HEK293 (cell line): ENCODE measurements at regions not wholly inside any gene's neighbourhood (a gene's known extent, or its start where the extent isn't known, plus 50 kb on each side); places are given as distances from the start of the nearest gene placed in this dataset.

Experiments used
- ZBTB8A ChIP-seq: fragments of 450-650 bp; formaldehyde crosslinking; IDR thresholded peaks from 2 replicates; pipeline ENCODE4 v1.5.1; 2016; ENCODE audit warnings: missing biosample characterization, missing genetic modification characterization
- ZFP69B ChIP-seq: fragments of 450-650 bp; formaldehyde crosslinking; IDR thresholded peaks from 2 replicates; pipeline ENCODE4 v1.5.1; 2016; ENCODE audit warnings: missing biosample characterization, missing genetic modification characterization
- ZNF138 ChIP-seq: fragments of 450-650 bp; formaldehyde crosslinking; IDR thresholded peaks from 2 replicates; pipeline ENCODE4 v1.5.1; 2016; ENCODE audit warnings: missing biosample characterization, missing genetic modification characterization, borderline replicate concordance
- TF ChIP-seq, protein P1 (sequence below): fragments of 450-650 bp; formaldehyde crosslinking; IDR thresholded peaks from 2 replicates; pipeline ENCODE4 v1.5.1; 2017; ENCODE audit warnings: missing biosample characterization, missing genetic modification characterization
- TF ChIP-seq, protein P2 (sequence below): fragments of 450-650 bp; formaldehyde crosslinking; IDR thresholded peaks from 2 replicates; pipeline ENCODE4 v1.5.1; 2016; ENCODE audit warnings: missing biosample characterization, missing genetic modification characterization

DNA sequence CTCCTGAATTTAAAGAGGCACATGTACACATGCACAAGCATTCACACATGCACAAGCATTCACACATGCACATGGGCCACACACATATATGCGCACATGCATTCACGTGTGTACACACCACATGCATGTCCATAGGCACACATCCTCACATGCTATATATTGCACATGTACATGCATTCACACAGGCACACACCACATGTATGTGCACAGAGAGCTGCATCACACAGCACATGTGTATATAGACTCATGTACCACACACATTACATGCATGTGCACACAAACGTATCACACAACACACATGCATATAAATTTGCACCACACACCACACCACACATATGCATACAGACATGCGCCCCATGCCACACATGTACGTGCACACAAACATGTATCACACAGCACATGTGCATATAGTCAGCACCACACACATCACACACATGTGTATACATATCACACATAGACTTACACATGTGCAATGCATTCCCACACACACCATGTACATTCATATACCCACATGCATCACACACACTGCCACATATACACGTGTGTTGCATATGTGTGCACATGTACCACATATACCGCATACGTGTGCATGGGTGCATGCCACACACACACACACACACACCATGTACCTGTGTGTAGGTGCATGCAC, 54.6 kb upstream of the COL18A1 start:
- TF ChIP-seq ZFP69B (no peak), ZNF138 (tag by site-specific recombination) (no peak), ZBTB8A (no peak)
- TF ChIP-seq, protein P1, sequence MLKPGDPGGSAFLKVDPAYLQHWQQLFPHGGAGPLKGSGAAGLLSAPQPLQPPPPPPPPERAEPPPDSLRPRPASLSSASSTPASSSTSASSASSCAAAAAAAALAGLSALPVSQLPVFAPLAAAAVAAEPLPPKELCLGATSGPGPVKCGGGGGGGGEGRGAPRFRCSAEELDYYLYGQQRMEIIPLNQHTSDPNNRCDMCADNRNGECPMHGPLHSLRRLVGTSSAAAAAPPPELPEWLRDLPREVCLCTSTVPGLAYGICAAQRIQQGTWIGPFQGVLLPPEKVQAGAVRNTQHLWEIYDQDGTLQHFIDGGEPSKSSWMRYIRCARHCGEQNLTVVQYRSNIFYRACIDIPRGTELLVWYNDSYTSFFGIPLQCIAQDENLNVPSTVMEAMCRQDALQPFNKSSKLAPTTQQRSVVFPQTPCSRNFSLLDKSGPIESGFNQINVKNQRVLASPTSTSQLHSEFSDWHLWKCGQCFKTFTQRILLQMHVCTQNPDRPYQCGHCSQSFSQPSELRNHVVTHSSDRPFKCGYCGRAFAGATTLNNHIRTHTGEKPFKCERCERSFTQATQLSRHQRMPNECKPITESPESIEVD (tag by site-specific recombination): no peak
- TF ChIP-seq, protein P2, sequence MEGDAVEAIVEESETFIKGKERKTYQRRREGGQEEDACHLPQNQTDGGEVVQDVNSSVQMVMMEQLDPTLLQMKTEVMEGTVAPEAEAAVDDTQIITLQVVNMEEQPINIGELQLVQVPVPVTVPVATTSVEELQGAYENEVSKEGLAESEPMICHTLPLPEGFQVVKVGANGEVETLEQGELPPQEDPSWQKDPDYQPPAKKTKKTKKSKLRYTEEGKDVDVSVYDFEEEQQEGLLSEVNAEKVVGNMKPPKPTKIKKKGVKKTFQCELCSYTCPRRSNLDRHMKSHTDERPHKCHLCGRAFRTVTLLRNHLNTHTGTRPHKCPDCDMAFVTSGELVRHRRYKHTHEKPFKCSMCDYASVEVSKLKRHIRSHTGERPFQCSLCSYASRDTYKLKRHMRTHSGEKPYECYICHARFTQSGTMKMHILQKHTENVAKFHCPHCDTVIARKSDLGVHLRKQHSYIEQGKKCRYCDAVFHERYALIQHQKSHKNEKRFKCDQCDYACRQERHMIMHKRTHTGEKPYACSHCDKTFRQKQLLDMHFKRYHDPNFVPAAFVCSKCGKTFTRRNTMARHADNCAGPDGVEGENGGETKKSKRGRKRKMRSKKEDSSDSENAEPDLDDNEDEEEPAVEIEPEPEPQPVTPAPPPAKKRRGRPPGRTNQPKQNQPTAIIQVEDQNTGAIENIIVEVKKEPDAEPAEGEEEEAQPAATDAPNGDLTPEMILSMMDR: no peak
